NCI-H2107 treated with DMSO at 0.1 percent for 48 hours (cell line): ENCODE measurements at regions not wholly inside any gene's neighbourhood (a gene's known extent, or its start where the extent isn't known, plus 50 kb on each side); places are given as distances from the start of the nearest gene placed in this dataset.

Source experiments
- DNase-seq: peaks from one replicate; lab custom pipeline; 2025; ENCODE audit not compliant: unreplicated experiment; lab: John Stamatoyannopoulos, UW

DNA sequence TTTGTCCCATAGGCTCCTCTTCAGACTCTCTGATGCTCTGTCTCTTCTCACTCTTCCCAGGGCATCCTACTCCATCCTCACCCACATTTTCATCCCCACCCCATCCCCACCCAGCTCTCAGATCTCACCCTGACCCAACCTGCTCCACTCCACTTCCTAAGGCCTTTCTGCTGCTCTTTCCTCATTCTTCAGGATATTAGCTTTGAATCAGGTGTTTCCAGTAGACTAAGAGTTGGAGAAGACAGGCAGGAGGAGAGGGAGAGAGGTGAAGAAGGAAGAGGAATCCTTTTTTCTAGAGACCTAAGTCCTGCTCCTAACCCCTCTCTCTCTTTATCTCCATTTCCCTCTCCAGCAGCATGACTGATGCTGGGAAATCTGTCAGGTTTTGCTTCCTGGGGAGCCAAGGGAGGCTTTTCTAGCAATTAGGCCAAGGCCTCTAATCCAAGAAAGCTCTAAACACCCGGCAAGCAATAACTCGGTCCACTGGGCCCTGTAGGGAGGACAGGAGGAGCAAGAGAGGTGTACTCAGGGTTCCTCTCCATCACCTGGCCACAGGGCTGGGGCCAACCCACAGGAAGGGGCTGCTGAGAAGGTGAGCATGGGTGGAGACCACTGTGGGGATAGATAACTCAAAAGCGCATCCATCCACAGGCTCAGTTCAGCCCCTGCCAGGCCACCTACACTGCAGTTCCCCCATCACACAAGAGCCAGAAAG lies 133.3 kb downstream of the TMEM132E start:
- DNase-seq: no peak

DNA sequence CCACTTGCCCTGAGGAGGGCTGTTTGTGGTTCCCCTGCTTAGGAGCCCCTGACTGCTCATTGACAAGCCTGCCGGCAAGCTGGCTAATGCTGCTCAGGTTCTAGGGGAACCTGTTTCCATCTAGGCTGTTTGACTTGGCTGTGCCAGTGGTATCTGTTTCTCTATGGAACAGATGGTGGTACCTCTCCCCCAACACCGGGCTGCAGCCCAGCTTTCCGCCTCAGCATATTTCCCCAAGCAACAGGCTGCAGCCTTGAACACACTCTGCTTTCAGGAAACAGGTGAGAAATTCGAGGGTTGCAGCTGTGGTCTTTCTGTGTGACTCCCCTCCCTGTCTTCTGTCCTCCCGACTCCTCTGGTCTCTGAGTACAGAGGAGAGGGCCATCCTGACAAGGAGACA lies 132.3 kb downstream of the TMEM132E start:
- no peak for DNase-seq

DNA sequence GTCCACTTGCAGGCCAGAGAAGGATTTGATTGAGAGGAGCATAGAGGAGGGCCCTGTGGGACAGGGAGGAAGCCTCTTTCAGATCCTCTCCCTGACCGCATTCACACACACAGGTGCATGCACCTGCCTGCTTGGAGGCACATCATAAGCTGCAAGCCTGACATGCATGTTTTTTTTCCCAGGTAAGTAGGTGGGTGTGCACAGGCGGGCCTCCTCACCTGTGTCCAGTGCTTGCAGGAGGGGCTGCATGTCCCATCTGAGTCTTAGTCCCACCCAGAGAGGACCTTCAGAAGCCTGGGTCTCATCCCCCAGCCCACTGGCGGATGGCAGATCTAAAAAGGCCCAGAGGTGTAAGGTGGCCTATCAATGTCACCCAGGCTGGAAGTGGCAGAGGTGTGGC lies 130.8 kb downstream of the TMEM132E start:
- DNase-seq: no peak

DNA sequence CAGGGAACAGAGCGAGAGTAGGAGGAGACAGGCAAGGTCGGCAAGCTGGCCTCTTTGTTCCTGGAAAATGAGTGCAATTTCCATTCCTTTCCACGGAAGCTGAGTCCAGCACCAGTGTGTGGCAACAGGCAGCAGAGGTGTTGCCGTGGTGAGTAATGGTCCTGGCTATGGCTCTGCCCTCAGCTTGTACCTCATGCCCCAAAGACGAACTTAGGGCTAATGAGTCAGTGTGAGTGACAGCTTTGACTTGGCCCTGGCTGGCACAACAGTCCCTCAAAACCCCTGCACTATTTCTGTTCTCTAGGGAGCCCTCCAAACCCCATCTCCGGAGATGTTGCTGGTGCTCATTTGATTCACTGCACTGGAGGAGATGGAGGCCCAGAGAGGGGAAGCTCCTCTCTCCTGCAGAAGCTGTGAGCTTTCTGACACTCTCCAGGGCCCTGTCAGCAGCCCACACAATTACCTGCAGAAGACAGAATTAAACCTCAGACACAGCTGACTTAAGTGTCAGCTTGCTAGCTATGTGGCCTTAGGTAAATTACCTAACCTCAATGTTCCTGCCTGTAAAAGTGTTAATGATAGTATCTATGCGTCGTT lies 129.9 kb downstream of the TMEM132E start:
- DNase-seq: peak; percentile 50

DNA sequence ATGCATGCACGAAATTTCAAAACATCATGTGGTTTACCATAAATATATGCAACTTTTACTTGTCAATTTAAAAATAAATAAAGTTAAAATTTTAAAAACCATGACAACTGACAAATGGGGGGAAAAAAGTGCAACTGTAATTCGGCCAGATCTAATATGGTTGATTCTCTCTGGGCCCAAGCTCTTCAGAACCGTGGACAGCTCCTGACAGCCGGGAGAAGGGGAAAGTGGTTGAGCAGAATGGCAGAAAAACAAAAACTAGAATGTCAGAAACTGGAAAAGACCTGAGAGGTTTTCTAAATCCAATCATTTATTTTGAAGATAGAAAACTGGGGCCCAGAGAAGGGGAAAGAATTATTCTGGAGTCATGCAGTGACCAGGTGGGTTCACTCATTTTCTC lies 126.6 kb downstream of the TMEM132E start:
- DNase-seq: no peak

DNA sequence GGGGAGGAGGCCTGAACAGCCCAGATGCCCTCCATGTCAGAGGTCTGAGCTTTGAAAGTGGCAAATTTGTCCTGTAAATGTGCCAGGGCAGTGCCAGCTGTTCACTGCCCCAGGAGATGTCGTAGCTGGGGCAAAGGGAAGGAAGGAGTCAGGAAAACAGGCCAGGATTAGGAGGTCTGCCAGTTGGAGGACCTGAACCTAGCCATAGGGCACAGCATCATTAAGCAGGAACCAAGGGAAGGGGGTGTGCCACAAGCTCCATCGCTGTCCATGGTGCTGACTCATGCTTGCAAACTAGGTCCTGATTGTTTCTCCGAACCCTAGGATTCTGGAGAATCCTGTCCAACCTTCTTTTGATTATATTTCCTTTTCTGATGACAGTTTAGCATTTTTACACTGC lies 124.2 kb downstream of the TMEM132E start:
- no peak for DNase-seq

DNA sequence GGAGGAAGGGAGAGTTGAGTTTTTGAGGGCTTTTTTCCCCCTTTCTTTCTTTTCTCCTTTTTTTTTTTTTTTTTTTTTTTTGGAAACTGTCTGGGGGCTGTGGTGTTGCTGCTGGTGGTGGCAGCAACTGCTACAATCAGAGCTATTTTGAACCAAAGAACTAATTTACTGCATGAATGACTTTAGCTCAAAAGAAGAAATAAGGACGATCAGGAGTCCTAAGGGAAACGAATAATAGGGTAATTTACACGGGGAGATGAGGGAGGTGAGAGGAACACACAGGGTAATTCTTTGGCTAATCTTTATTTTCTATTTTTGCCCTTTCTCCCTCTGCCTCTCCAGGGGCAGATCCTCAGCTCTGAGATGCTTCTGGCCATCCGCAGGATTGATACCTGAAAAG lies 119.8 kb downstream of the TMEM132E start:
- DNase-seq: no peak

DNA sequence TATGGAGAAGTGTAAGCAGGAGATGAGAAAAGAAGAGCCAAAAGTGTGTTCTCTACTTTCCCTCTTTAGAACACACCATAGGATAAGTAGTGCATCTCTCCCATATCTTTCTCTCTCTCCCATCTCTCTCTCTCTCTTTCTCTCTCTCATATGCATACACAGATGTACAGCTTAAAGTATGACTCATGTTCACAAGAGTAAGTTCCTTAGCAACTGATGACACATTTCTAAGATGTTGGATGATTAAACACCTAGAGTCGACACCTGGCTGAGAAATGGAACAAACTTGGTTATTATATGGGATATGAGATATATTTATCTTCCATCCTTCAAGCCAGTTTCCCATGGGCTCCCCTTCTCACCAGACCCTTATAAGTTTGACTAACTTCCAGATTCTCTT lies 113.5 kb downstream of the TMEM132E start:
- DNase-seq: no peak
